HG03565 (cell line): ENCODE measurements at regions not wholly inside any gene's neighbourhood (a gene's known extent, or its start where the extent isn't known, plus 50 kb on each side); places are given as distances from the start of the nearest gene placed in this dataset.
"Not testable (repeated sequence)": the region's sequence is repeated elsewhere in the genome, so short reads cannot be mapped to it uniquely, and the experiment has no call there.

Experiments used
- ATAC-seq: cut with Tn5 transposase; IDR thresholded peaks from one replicate; pipeline ENCODE4 v1.9.1; 2021; ENCODE audit warnings: mild to moderate bottlenecking, moderate library complexity; ENCODE audit not compliant: unreplicated experiment

- peak; percentile 40 for ATAC-seq
Measured at GRCh38 chr13:97855570-97856303, 97.7 kb upstream of the IPO5 start.

- no peak for ATAC-seq
Measured at GRCh38 chr13:97856304-97856675, 97.2 kb upstream of the IPO5 start.

GRCh38 chr13:97858161-97858560 lies 95.3 kb upstream of the IPO5 start:
- ATAC-seq, result no peak

- no peak for ATAC-seq
Measured at GRCh38 chr13:97866346-97866745, 87.1 kb upstream of the IPO5 start.

- no peak for ATAC-seq
Measured at GRCh38 chr13:97866751-97867150, 86.7 kb upstream of the IPO5 start.

- ATAC-seq, result no peak
Measured at GRCh38 chr13:97873398-97873797, 80.1 kb upstream of the IPO5 start.

- ATAC-seq, result no peak
Measured at GRCh38 chr13:97875218-97875617, 78.3 kb upstream of the IPO5 start.

GRCh38 chr13:97875911-97876310 lies 77.6 kb upstream of the IPO5 start:
- ATAC-seq, result no peak

- ATAC-seq, result no peak
Measured at GRCh38 chr13:97878431-97879375, 74.8 kb upstream of the IPO5 start.

- no peak for ATAC-seq
Measured at GRCh38 chr13:97879646-97880310, 73.7 kb upstream of the IPO5 start.

- ATAC-seq, result no peak
Measured at GRCh38 chr13:97880311-97880675, 73.2 kb upstream of the IPO5 start.

GRCh38 chr13:97881556-97881955 lies 71.9 kb upstream of the IPO5 start:
- no peak for ATAC-seq

GRCh38 chr13:97883396-97883795 lies 70.1 kb upstream of the IPO5 start:
- ATAC-seq, result no peak

- ATAC-seq, result no peak
Measured at GRCh38 chr13:97884707-97885468, 68.6 kb upstream of the IPO5 start.

- no peak for ATAC-seq
Measured at GRCh38 chr13:97885641-97886040, 67.8 kb upstream of the IPO5 start.

GRCh38 chr13:97889803-97890202 lies 63.7 kb upstream of the IPO5 start:
- no peak for ATAC-seq

- ATAC-seq, result no peak
Measured at GRCh38 chr13:97890573-97890972, 62.9 kb upstream of the IPO5 start.

GRCh38 chr13:97891964-97892363 lies 61.5 kb upstream of the IPO5 start:
- ATAC-seq, result not testable (repeated sequence)

GRCh38 chr13:97892717-97893116 lies 60.8 kb upstream of the IPO5 start:
- ATAC-seq, result no peak

- no peak for ATAC-seq
Measured at GRCh38 chr13:97895383-97895782, 58.1 kb upstream of the IPO5 start.

GRCh38 chr13:97896446-97896845 lies 57.0 kb upstream of the IPO5 start:
- ATAC-seq, result no peak
